Uterus (tissue), 3 donors: ENCODE measurements at regions not wholly inside any gene's neighbourhood (a gene's known extent, or its start where the extent isn't known, plus 50 kb on each side); places are given as distances from the start of the nearest gene placed in this dataset.

Experiments used
- DNase-seq, 2 donors: peaks; one replicate each; pipeline ENCODE4 v3.0.0-alpha.2; 2019 to 2020
- H3K27ac ChIP-seq, 2 donors: fragments of 200-600 bp; sonication (generic); 1 replicate in 1 of 2; 2 replicates in 1 of 2; pipeline ENCODE4 v1.5.1; 2016 to 2018
- H3K27me3 ChIP-seq, 2 donors: fragments of 200-600 bp; sonication (generic); one replicate each; pipeline ENCODE4 v1.5.1; 2018 to 2019; ENCODE audit warnings: control low read depth in 1 of 2
- H3K36me3 ChIP-seq, 2 donors: fragments of 200-600 bp; sonication (generic); one replicate each; pipeline ENCODE4 v1.5.1; 2019; ENCODE audit warnings: control low read depth in 1 of 2
- H3K4me1 ChIP-seq, 2 donors: fragments of 200-600 bp; sonication (generic); one replicate each; pipeline ENCODE4 v1.5.1; 2018 to 2019; ENCODE audit warnings: control low read depth in 1 of 2
- H3K4me3 ChIP-seq, 2 donors: fragments of 200-600 bp; sonication (generic); 1 replicate in 1 of 2; 2 replicates in 1 of 2; pipeline ENCODE4 v1.5.1; 2018 to 2019; ENCODE audit warnings: mild to moderate bottlenecking in 1 of 2
- H3K9me3 ChIP-seq, 2 donors: fragments of 200-600 bp; sonication (generic); one replicate each; pipeline ENCODE4 v1.5.1; 2019; ENCODE audit warnings: control low read depth in 1 of 2
- POLR2A ChIP-seq, 2 donors: fragments of 450-650 bp; IDR thresholded peaks; one replicate each; pipeline ENCODE4 v1.6.1; 2016; ENCODE audit warnings: antibody characterized with exemption in 2 of 2, mild to moderate bottlenecking in 1 of 2, moderate library complexity in 1 of 2
- intact Hi-C: fragments of 100-400 bp; cut with DNase I; formaldehyde crosslinking; loops from one replicate; pipeline ENCODE4 v1.15.1; 2023; ENCODE audit warnings: low total_unique reads
- TF ChIP-seq, protein P1 (sequence below), 4 experiments: fragments of 200-600 bp in 2 of 4; fragments of 450-650 bp in 2 of 4; sonication (generic) in 2 of 4; IDR thresholded peaks; one replicate each; pipeline ENCODE4 v1.5.1; 2016 to 2019; ENCODE audit warnings: antibody characterized with exemption in 4 of 4, mild to moderate bottlenecking in 2 of 4, moderate library complexity in 1 of 4
- donor health status: DM: yes; HTN: yes; CAD: no.

DNA sequence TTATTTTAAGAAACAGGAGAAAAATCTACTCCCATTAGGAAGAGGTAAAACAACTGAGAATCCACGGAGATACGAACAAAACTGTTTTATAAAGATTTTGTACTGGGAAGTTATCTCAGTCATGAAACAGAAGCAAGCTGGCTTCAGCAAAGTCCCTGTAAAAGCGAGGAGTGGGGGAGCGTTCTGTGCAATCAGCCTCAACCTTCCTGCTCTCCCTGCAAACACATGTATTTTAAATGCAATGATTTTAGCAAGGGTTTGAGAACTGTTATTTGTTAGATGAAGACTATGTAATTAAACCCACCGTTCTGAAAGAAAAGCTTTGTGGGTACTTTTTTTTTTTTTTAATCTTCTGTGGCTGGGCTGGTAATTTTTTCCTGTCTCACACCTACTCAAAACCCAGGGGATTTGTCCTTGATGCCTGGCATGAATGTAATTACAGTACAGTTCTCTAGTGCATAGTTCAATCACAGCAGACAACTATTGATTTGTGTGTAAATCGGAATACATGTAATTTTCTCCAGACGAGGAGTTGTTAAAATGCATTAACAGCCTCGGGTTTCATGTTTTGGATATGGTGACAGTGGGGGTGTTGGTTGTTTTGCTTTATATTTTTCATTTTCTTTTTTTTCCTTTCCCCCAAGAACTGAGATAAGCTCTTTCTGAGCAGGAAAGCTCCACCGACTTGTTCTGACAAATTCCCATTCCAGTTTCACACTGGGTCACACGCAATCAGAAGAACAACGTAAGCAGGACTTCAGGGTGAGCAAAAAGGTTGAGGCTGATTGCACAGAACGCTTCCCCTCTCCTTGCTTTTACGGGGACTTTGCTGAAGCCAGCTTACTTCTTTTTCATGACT lies 153.6 kb downstream of the PHLDA1 start:
- H3K9me3 ChIP-seq, result no peaks in the 10 kb centered on the region
- no peaks in the 10 kb centered on the region for H3K27me3 ChIP-seq
- no peak overlapping the region for H3K4me3 ChIP-seq
- intact Hi-C loops, result no loop called here
- TF ChIP-seq POLR2A (IDR thresholded peaks at IDR 0.05), result no peak
- TF ChIP-seq, protein P1, sequence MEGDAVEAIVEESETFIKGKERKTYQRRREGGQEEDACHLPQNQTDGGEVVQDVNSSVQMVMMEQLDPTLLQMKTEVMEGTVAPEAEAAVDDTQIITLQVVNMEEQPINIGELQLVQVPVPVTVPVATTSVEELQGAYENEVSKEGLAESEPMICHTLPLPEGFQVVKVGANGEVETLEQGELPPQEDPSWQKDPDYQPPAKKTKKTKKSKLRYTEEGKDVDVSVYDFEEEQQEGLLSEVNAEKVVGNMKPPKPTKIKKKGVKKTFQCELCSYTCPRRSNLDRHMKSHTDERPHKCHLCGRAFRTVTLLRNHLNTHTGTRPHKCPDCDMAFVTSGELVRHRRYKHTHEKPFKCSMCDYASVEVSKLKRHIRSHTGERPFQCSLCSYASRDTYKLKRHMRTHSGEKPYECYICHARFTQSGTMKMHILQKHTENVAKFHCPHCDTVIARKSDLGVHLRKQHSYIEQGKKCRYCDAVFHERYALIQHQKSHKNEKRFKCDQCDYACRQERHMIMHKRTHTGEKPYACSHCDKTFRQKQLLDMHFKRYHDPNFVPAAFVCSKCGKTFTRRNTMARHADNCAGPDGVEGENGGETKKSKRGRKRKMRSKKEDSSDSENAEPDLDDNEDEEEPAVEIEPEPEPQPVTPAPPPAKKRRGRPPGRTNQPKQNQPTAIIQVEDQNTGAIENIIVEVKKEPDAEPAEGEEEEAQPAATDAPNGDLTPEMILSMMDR (IDR thresholded peaks at IDR 0.05), result no peak
- no peak for DNase-seq
- H3K4me1 ChIP-seq, result no peaks in the 10 kb centered on the region
- H3K36me3 ChIP-seq, result no peaks in the 10 kb centered on the region
- H3K27ac ChIP-seq, result no peak overlapping the region

DNA sequence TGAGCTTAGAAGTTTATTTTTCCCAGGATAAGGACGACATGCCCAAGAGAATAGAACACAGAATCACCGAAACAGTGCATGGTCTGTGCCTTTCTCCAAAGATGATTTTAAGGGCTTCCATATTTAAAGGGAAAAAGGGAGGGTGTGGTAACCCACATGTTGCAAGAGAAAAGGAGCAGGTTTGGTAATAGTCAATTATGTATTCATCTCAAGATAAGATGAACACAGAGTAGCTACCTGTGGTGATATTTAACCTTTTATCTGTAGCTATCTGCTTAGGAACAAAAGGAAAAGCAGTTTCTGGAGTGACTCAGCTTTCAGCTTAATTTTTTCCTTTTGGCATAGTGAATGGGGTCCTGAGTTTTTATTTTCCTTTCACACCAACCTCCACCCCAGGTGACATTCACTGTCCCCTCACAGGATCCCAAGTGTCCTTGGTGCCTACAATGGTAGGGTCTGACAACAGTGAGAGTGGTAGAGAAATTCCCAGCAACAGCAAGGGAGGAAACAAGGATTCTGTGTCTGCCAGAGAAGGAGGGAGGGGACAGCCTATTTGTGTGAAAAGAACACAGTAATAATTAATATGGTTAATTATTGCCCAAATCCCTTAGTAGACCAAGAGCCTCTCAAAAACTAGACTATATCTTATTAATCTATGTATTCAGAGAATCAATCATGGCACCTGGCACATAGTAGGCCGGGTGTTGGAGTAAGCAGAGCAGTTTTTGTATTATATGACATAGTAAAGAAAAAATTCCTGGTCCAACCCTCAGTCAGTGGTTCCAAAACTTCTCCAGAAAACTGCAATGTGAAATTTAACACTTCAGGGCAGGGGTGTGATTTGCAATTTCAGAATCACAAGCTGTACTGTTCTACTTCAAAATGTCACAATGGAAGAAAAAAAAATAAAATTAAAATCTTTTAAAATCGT lies 154.5 kb downstream of the PHLDA1 start:
- no peak for TF ChIP-seq POLR2A (IDR thresholded peaks at IDR 0.05)
- TF ChIP-seq, protein P1 (IDR thresholded peaks at IDR 0.05), result no peak
- no peaks in the 10 kb centered on the region for H3K9me3 ChIP-seq
- H3K4me3 ChIP-seq, result no peak overlapping the region
- no peak overlapping the region for H3K27ac ChIP-seq
- H3K27me3 ChIP-seq, result no peaks in the 10 kb centered on the region
- no peak for DNase-seq
- H3K36me3 ChIP-seq, result no peaks in the 10 kb centered on the region
- intact Hi-C loops, result no loop called here
- no peaks in the 10 kb centered on the region for H3K4me1 ChIP-seq

DNA sequence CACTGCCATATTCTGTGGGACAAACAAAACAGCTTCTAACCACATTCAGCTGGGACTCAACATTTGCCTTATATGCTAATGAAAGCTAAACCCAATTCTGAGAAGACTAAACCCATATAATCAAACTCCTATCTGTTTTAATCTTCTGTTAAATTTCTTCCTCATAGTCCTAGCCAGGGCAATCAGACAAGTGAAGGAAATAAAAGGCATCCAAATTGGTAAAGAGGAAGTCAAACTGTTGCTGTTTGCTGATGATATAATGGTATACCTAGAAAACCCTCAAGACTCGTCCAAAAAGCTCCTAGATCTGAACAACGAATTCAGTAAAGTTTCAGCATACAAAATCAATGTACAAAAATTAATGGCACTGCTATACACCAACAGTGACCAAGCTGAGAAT lies 157.1 kb downstream of the PHLDA1 start:
- no peak overlapping the region for H3K4me3 ChIP-seq
- DNase-seq, result no peak
- intact Hi-C loops, result no loop called here
- H3K27ac ChIP-seq, result no peak overlapping the region
- TF ChIP-seq POLR2A (IDR thresholded peaks at IDR 0.05), result no peak
- TF ChIP-seq, protein P1 (IDR thresholded peaks at IDR 0.05), result no peak
- H3K27me3 ChIP-seq, result no peaks in the 10 kb centered on the region
- no peaks in the 10 kb centered on the region for H3K9me3 ChIP-seq
- no peaks in the 10 kb centered on the region for H3K4me1 ChIP-seq
- no peaks in the 10 kb centered on the region for H3K36me3 ChIP-seq

DNA sequence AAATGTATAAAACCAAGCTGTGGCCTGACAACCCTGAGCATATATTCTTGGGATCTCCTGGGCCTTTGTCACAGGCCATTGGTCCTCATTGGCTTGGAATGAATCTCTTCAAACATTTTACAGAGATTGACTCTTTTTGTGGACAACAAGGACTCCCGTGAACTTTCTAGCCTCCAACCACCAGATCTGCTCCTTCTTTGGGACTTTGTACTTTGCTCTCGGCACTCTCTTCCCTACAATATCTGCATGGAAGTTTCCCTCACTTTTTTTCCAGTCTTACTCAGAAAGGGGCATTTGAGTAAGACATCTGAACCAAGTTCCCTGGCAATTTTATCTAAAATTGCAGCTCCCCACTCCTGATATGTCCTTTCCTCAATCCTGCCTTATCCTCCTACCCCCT lies 158.8 kb downstream of the PHLDA1 start:
- Histone ChIP-seq H3K36me3 (no peaks in the 10 kb centered on the region), H3K4me1 (no peaks in the 10 kb centered on the region), H3K27me3 (no peaks in the 10 kb centered on the region), H3K27ac (no peak overlapping the region), H3K9me3 (no peaks in the 10 kb centered on the region), H3K4me3 (no peak overlapping the region)
- intact Hi-C loops, result no loop called here
- DNase-seq, result no peak
- no peak for TF ChIP-seq POLR2A (IDR thresholded peaks at IDR 0.05)
- TF ChIP-seq, protein P1 (IDR thresholded peaks at IDR 0.05), result no peak

DNA sequence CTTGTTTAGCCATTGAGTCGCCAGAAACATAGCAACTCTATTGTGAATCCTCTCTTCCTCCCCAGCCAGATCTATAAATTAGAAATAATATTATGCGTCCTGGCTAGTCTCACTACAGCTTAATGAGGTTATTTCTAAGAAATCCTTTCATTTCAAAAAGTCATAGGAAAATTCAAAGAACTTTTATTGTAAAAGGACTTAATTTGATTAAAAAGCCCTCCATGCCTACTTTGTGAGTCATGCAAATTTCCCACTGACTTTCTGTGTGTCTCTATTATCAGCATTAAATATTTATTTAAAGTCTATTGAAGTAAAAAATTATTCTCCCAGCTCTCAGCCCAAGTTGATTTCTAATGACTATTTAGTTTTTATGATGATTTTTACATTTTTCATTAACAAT lies 160.7 kb downstream of the PHLDA1 start:
- Histone ChIP-seq H3K9me3 (no peaks in the 10 kb centered on the region), H3K36me3 (no peaks in the 10 kb centered on the region), H3K4me1 (no peaks in the 10 kb centered on the region), H3K4me3 (no peak overlapping the region), H3K27ac (no peak overlapping the region), H3K27me3 (no peaks in the 10 kb centered on the region)
- DNase-seq, result no peak
- TF ChIP-seq, protein P1 (IDR thresholded peaks at IDR 0.05), result no peak
- TF ChIP-seq POLR2A (IDR thresholded peaks at IDR 0.05), result no peak
- intact Hi-C loops, result no loop called here
